OCI-LY3 (cell line): ENCODE measurements at regions not wholly inside any gene's neighbourhood (a gene's known extent, or its start where the extent isn't known, plus 50 kb on each side); places are given as distances from the start of the nearest gene placed in this dataset.

Source experiments
- H2AFZ ChIP-seq: fragments of 200-600, 300-600 bp; shearing (Covaris generic); 2 replicates; pipeline ENCODE4 v1.6.0; 2014; ENCODE audit warnings: antibody characterized with exemption, low read depth, low read length
- H3K27ac ChIP-seq: fragments of 200-600, 300-600 bp; sonication (generic); 2 replicates; pipeline ENCODE4 v1.5.1; 2014; ENCODE audit warnings: mild to moderate bottlenecking, low read length, moderate library complexity, mixed read lengths
- H3K27me3 ChIP-seq: fragments of 200-600, 300-600 bp; sonication (generic); 2 replicates; pipeline ENCODE4 v1.6.1; 2014; ENCODE audit warnings: low read depth, low read length, mixed read lengths
- H3K36me3 ChIP-seq: fragments of 200-600, 300-600 bp; sonication (generic); replicated peaks from 2 replicates; pipeline ENCODE3; 2014; ENCODE audit warnings: low read depth, low read length, mixed read lengths
- H3K4me1 ChIP-seq: fragments of 300-600, 200-600 bp; sonication (generic); 2 replicates; pipeline ENCODE4 v1.6.1; 2014; ENCODE audit warnings: low read length, mixed read lengths
- H3K4me2 ChIP-seq: fragments of 200-600, 300-600 bp; sonication (generic); 2 replicates; pipeline ENCODE4 v1.6.1; 2014; ENCODE audit warnings: low read length, mixed read lengths
- H3K4me3 ChIP-seq: fragments of 300-600, 200-600 bp; sonication (generic); 2 replicates; pipeline ENCODE4 v1.5.1; 2014; ENCODE audit warnings: antibody characterized with exemption, mild to moderate bottlenecking, low read length, moderate library complexity
- H3K79me2 ChIP-seq: fragments of 300-600, 200-600 bp; shearing (Covaris generic); 2 replicates; pipeline ENCODE4 v1.6.1; 2014; ENCODE audit warnings: mild to moderate bottlenecking, low read length, mixed read lengths
- H3K9ac ChIP-seq: fragments of 300-600, 200-600 bp; shearing (Covaris generic); 2 replicates; pipeline ENCODE4 v1.6.0; 2014; ENCODE audit warnings: mild to moderate bottlenecking, low read length, moderate library complexity
- H3K9me3 ChIP-seq: fragments of 200-600, 300-600 bp; shearing (Covaris generic); 2 replicates; pipeline ENCODE4 v1.6.1; 2014; ENCODE audit warnings: low read length, mixed read lengths; ENCODE audit not compliant: insufficient read depth
- H4K20me1 ChIP-seq: fragments of 200-600, 300-600 bp; sonication (generic); 2 replicates; pipeline ENCODE4 v1.6.1; 2016; ENCODE audit warnings: low read length, mixed read lengths; ENCODE audit not compliant: insufficient read depth
- EZH2phosphoT487 ChIP-seq: fragments of 200-600 bp; shearing (Covaris generic); IDR thresholded peaks from 2 replicates; pipeline ENCODE4 v1.6.1; 2018; ENCODE audit warnings: antibody characterized with exemption, mixed run types, low read depth
- TF ChIP-seq, protein P1 (sequence below): fragments of 200-600, 300-600 bp; sonication (generic); IDR thresholded peaks from 2 replicates; pipeline ENCODE4 v1.5.1; 2014; ENCODE audit warnings: antibody characterized with exemption, low read length, low read depth

DNA sequence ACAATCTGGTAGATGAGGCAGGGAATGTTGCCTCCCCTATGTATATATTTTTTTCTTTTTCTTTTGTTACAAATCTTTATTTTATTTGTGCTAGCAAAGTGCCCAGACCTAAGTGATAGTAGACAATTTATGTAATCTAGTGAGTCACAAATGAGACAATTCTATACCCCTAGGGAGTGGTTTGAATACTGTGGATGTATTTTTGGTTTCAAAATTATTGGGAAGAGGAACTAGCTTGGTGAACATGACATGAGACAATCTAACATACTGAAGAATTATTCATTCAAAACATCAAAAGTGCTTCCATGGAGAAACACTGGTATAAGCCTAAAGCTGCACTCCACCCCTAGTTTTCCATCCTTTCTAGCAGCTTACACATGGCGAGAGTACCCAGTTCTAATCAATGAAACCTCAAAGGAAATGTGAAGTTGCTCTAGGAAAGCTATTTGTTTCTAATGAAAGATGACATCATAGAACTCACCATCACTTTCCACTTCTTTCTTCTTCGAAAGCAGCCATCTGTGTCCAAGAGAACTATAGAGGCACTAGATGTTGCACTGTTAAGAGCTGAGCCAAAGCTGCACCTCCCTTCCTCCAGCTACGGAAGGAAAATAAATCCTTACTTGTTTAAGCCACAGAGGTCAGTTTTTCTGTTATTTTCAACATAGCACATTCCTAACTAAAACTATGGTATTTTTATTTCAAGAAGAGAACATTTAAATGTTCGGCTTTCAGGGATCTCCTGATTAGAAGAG is 764.6 kb downstream of the LTN1 start:
- H3K9ac ChIP-seq, result no peak overlapping the region
- no peak overlapping the region for H2AFZ ChIP-seq
- H3K4me2 ChIP-seq, result peak overlapping the region; percentile 68
- H3K79me2 ChIP-seq, result no peaks in the 10 kb centered on the region
- TF ChIP-seq, protein P1, sequence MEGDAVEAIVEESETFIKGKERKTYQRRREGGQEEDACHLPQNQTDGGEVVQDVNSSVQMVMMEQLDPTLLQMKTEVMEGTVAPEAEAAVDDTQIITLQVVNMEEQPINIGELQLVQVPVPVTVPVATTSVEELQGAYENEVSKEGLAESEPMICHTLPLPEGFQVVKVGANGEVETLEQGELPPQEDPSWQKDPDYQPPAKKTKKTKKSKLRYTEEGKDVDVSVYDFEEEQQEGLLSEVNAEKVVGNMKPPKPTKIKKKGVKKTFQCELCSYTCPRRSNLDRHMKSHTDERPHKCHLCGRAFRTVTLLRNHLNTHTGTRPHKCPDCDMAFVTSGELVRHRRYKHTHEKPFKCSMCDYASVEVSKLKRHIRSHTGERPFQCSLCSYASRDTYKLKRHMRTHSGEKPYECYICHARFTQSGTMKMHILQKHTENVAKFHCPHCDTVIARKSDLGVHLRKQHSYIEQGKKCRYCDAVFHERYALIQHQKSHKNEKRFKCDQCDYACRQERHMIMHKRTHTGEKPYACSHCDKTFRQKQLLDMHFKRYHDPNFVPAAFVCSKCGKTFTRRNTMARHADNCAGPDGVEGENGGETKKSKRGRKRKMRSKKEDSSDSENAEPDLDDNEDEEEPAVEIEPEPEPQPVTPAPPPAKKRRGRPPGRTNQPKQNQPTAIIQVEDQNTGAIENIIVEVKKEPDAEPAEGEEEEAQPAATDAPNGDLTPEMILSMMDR, result no peak
- no peak for TF ChIP-seq EZH2phosphoT487
- H3K27ac ChIP-seq, result no peak overlapping the region
- no peaks in the 10 kb centered on the region for H3K9me3 ChIP-seq
- H3K4me1 ChIP-seq, result peaks cover 18% of the 10 kb centered on the region
- no peaks in the 10 kb centered on the region for H3K36me3 ChIP-seq
- no peaks in the 10 kb centered on the region for H4K20me1 ChIP-seq
- peaks cover 19% of the 10 kb centered on the region for H3K27me3 ChIP-seq
- peak overlapping the region; percentile 41 for H3K4me3 ChIP-seq

DNA sequence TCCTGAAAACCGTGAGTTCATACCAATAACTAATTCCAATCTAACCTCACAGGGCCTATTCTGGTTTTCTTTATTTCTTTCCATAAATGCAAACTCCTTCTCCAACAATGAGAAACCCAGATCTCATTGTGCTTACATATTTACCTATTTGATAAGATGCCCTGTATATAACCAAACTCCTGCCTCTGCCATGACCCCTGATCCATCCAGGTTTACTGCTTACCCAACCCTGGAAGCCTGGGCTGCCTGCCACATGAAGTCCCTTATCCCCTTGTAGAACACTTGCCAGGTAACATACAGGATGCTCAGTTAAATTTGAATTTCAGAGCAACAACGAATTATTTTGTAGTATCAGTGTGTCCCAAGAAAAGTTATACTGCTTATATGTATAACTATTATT is 766.1 kb downstream of the LTN1 start:
- H3K9me3 ChIP-seq, result no peaks in the 10 kb centered on the region
- H3K27ac ChIP-seq, result no peak overlapping the region
- H4K20me1 ChIP-seq, result no peaks in the 10 kb centered on the region
- no peaks in the 10 kb centered on the region for H3K36me3 ChIP-seq
- peaks cover 17% of the 10 kb centered on the region for H3K27me3 ChIP-seq
- peaks cover 18% of the 10 kb centered on the region for H3K4me1 ChIP-seq
- H3K9ac ChIP-seq, result no peak overlapping the region
- no peak overlapping the region for H3K4me3 ChIP-seq
- H3K4me2 ChIP-seq, result no peak overlapping the region
- no peak for TF ChIP-seq EZH2phosphoT487
- TF ChIP-seq, protein P1, result no peak
- H3K79me2 ChIP-seq, result no peaks in the 10 kb centered on the region
- H2AFZ ChIP-seq, result no peak overlapping the region

DNA sequence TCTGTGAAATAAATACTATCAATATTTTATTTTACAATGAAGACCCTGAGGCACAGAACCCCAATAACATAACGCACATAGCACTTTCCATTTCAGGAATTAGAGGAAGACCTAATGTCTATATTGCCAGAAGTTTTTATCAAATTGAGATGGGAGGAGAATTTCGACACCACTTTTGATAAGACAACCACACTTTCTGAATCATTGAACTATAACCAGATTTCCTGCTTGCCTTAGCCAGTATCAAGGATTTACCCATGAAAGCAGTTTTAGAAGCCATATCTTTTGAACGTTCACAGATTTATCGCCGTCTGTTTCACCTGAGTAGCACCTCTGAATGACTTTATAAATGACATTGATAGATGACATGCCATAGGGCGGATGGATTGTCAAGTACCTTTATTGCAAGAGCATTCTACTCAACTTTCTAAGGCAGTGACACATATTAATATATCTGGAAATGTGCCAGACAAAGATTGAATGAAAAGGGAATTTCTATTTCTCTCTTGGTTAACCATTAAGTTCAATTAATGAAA is 768.4 kb downstream of the LTN1 start:
- Histone ChIP-seq H3K36me3 (no peaks in the 10 kb centered on the region), H3K4me2 (no peak overlapping the region), H3K9ac (no peak overlapping the region), H3K27me3 (peaks cover 12% of the 10 kb centered on the region), H4K20me1 (no peaks in the 10 kb centered on the region), H2AFZ (no peak overlapping the region), H3K9me3 (no peaks in the 10 kb centered on the region), H3K4me1 (peaks cover 18% of the 10 kb centered on the region), H3K27ac (no peak overlapping the region), H3K79me2 (no peaks in the 10 kb centered on the region), H3K4me3 (no peak overlapping the region)
- TF ChIP-seq, protein P1, result no peak

DNA sequence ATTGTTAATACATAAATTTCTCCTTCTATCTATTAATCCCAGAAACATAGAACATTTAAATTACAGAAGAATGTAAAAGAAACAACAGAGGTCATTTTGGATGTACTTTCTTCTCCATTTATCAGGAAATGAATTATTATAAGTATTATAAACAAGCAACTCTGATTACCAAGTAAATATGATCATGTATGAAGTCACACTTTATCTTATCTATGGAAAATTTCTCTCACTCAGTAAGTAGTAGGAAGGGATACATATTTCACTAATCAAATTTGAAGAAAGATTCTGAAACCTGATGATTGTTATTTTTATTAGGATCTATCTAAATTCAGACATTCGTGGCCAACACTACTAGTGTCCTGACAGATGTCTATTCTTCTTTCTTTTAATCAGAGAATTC is 770.7 kb downstream of the LTN1 start:
- no peak overlapping the region for H3K4me2 ChIP-seq
- H3K36me3 ChIP-seq, result no peaks in the 10 kb centered on the region
- no peak overlapping the region for H2AFZ ChIP-seq
- H4K20me1 ChIP-seq, result no peaks in the 10 kb centered on the region
- H3K27me3 ChIP-seq, result peaks cover 2% of the 10 kb centered on the region; the same call in 1 of the 2 replicates
- H3K27ac ChIP-seq, result no peak overlapping the region
- H3K79me2 ChIP-seq, result no peaks in the 10 kb centered on the region
- no peaks in the 10 kb centered on the region for H3K9me3 ChIP-seq
- no peaks in the 10 kb centered on the region for H3K4me1 ChIP-seq
- H3K4me3 ChIP-seq, result no peak overlapping the region
- H3K9ac ChIP-seq, result no peak overlapping the region
- no peak for TF ChIP-seq EZH2phosphoT487
- TF ChIP-seq, protein P1, result no peak
